PC-9 (cell line): ENCODE measurements at regions not wholly inside any gene's neighbourhood (a gene's known extent, or its start where the extent isn't known, plus 50 kb on each side); places are given as distances from the start of the nearest gene placed in this dataset.

Source experiments
- EZH2 ChIP-seq: fragments of 200-600 bp; sonication (generic); IDR thresholded peaks from 2 replicates; pipeline ENCODE4 v1.8.0; 2017; ENCODE audit warnings: antibody characterized with exemption, low read depth
- TF ChIP-seq, protein P1 (sequence below): fragments of 200-600 bp; sonication (generic); conservative IDR thresholded peaks from 2 replicates; pipeline ENCODE4 v1.6.1; 2017; ENCODE audit warnings: mixed run types, antibody characterized with exemption, mild to moderate bottlenecking, moderate library complexity

DNA sequence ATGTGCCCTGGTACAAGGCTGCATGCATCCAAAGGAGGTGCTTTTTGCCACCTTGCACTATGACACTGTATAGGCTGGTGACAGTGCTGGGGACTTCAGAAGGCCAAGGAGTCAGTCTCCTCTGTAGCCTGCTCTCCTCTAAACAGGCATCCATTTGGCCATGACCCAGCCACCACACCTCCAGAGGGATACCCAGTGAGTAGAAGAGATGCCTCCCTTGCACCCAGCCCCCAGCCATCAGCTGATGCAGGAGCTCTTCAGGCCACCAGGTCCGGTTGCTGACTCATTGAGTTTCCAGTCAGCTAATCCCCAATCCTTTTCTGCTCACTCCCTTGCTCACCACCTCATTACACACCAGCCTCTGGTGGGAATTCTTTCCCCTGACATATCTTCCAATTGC is 99.8 kb downstream of the PJA1 start:
- TF ChIP-seq, protein P1, sequence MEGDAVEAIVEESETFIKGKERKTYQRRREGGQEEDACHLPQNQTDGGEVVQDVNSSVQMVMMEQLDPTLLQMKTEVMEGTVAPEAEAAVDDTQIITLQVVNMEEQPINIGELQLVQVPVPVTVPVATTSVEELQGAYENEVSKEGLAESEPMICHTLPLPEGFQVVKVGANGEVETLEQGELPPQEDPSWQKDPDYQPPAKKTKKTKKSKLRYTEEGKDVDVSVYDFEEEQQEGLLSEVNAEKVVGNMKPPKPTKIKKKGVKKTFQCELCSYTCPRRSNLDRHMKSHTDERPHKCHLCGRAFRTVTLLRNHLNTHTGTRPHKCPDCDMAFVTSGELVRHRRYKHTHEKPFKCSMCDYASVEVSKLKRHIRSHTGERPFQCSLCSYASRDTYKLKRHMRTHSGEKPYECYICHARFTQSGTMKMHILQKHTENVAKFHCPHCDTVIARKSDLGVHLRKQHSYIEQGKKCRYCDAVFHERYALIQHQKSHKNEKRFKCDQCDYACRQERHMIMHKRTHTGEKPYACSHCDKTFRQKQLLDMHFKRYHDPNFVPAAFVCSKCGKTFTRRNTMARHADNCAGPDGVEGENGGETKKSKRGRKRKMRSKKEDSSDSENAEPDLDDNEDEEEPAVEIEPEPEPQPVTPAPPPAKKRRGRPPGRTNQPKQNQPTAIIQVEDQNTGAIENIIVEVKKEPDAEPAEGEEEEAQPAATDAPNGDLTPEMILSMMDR: no peak
- no peak for TF ChIP-seq EZH2
